Breast epithelium (tissue), 4 donors: ENCODE measurements at regions not wholly inside any gene's neighbourhood (a gene's known extent, or its start where the extent isn't known, plus 50 kb on each side); places are given as distances from the start of the nearest gene placed in this dataset.

Experiments
- DNase-seq, 2 donors: peaks; one replicate each; pipeline ENCODE4 v3.0.0-alpha.2; 2019; ENCODE audit warnings: low spot score in 2 of 2
- H3K27ac ChIP-seq, 2 donors: fragments of 200-600 bp; sonication (generic) in 1 of 2; one replicate each; pipeline ENCODE4 v1.5.1; 2016 to 2019; ENCODE audit warnings: mild to moderate bottlenecking in 1 of 2
- H3K27me3 ChIP-seq, 2 donors: fragments of 200-600 bp; sonication (generic) in 1 of 2; one replicate each; pipeline versions ENCODE4 v1.5.1 to v1.6.0; 2017 to 2019; ENCODE audit warnings: control low read depth in 1 of 2, mild to moderate bottlenecking in 1 of 2
- H3K36me3 ChIP-seq: fragments of 200-600 bp; one replicate; pipeline ENCODE4 v1.5.1; 2019
- H3K4me1 ChIP-seq, 2 donors: fragments of 200-600 bp; sonication (generic); one replicate each; pipeline ENCODE4 v1.5.1; 2016 to 2019; ENCODE audit warnings: control low read depth in 1 of 2
- H3K4me3 ChIP-seq, 3 donors: fragments of 200-600 bp; sonication (generic); 1 replicate in 2 of 3; 2 replicates in 1 of 3; pipeline ENCODE4 v1.5.1; 2016 to 2019; ENCODE audit warnings: mild to moderate bottlenecking in 3 of 3, moderate library complexity in 2 of 3
- H3K9me3 ChIP-seq, 2 donors: fragments of 200-600 bp; sonication (generic) in 1 of 2; one replicate each; pipeline ENCODE4 v1.5.1; 2016 to 2019; ENCODE audit warnings: control low read depth in 1 of 2
- CTCF ChIP-seq, 3 donors: fragments of 450-650 bp; IDR thresholded peaks; one replicate each; pipeline ENCODE4 v1.5.1; 2016 to 2017; ENCODE audit warnings: antibody characterized with exemption in 3 of 3, mild to moderate bottlenecking in 3 of 3, moderate library complexity in 3 of 3
- POLR2A ChIP-seq: fragments of 450-650 bp; IDR thresholded peaks from one replicate; pipeline ENCODE4 v1.6.1; 2016; ENCODE audit warnings: antibody characterized with exemption, mild to moderate bottlenecking, moderate library complexity
- POLR2AphosphoS5 ChIP-seq, 3 donors: sonication (generic); formaldehyde crosslinking; IDR thresholded peaks; one replicate each; pipeline ENCODE4 v1.6.1; 2017; ENCODE audit warnings: antibody characterized with exemption in 3 of 3
- intact Hi-C: fragments of 100-400 bp; cut with DNase I; formaldehyde crosslinking; loops from one replicate; pipeline ENCODE4 v1.15.1; 2023; ENCODE audit warnings: low total_unique reads

- Histone ChIP-seq H3K9me3 (no peaks in the 10 kb centered on the region), H3K4me1 (no peaks in the 10 kb centered on the region)
- TF ChIP-seq POLR2A (no peak), CTCF (IDR thresholded peaks at IDR 0.05) (no peak), POLR2AphosphoS5 (IDR thresholded peaks at IDR 0.05) (no peak)
Observed at GRCh38 chr1:189646066-189646465, 831.6 kb downstream of the BRINP3 start.

GRCh38 chr1:189654906-189655305 lies 822.8 kb downstream of the BRINP3 start:
- no peak overlapping the region for H3K4me3 ChIP-seq
- intact Hi-C loops: no loop called here

More at GRCh38 chr1:189646066-189646465, 831.6 kb downstream of the BRINP3 start:
- DNase-seq: no peak
- intact Hi-C loops: no loop called here
- no peaks in the 10 kb centered on the region for H3K36me3 ChIP-seq
- H3K4me3 ChIP-seq: no peak overlapping the region
- H3K27me3 ChIP-seq: no peaks in the 10 kb centered on the region
- H3K27ac ChIP-seq: no peak overlapping the region

GRCh38 chr1:189656628-189657530 lies 820.8 kb downstream of the BRINP3 start:
- intact Hi-C loops: no loop called here
- H3K27me3 ChIP-seq: no peaks in the 10 kb centered on the region
- H3K27ac ChIP-seq: no peak overlapping the region
- no peaks in the 10 kb centered on the region for H3K36me3 ChIP-seq
- H3K9me3 ChIP-seq: no peaks in the 10 kb centered on the region
- no peak for TF ChIP-seq CTCF (IDR thresholded peaks at IDR 0.05)
- no peak for TF ChIP-seq POLR2A
- no peak for TF ChIP-seq POLR2AphosphoS5 (IDR thresholded peaks at IDR 0.05)
- DNase-seq: no peak
- H3K4me3 ChIP-seq: no peak overlapping the region
- no peaks in the 10 kb centered on the region for H3K4me1 ChIP-seq

More at GRCh38 chr1:189654906-189655305, 822.8 kb downstream of the BRINP3 start:
- TF ChIP-seq POLR2AphosphoS5 (IDR thresholded peaks at IDR 0.05) (no peak), CTCF (IDR thresholded peaks at IDR 0.05) (no peak), POLR2A (no peak)
- no peaks in the 10 kb centered on the region for H3K4me1 ChIP-seq
- H3K27me3 ChIP-seq: no peaks in the 10 kb centered on the region
- no peak overlapping the region for H3K27ac ChIP-seq
- H3K9me3 ChIP-seq: no peaks in the 10 kb centered on the region
- no peaks in the 10 kb centered on the region for H3K36me3 ChIP-seq
- no peak for DNase-seq

- Histone ChIP-seq H3K27ac (no peak overlapping the region), H3K9me3 (no peaks in the 10 kb centered on the region), H3K4me1 (no peaks in the 10 kb centered on the region), H3K36me3 (no peaks in the 10 kb centered on the region), H3K4me3 (no peak overlapping the region), H3K27me3 (no peaks in the 10 kb centered on the region)
- DNase-seq: no peak
- no peak for TF ChIP-seq CTCF (IDR thresholded peaks at IDR 0.05)
- TF ChIP-seq POLR2AphosphoS5 (IDR thresholded peaks at IDR 0.05): no peak
- TF ChIP-seq POLR2A: no peak
- intact Hi-C loops: no loop called here
Observed at GRCh38 chr1:189657715-189658114, 819.9 kb downstream of the BRINP3 start.

GRCh38 chr1:189658381-189658780 lies 819.3 kb downstream of the BRINP3 start:
- H3K4me3 ChIP-seq: no peak overlapping the region
- no peak for TF ChIP-seq CTCF (IDR thresholded peaks at IDR 0.05)
- TF ChIP-seq POLR2AphosphoS5 (IDR thresholded peaks at IDR 0.05): no peak
- no peak for TF ChIP-seq POLR2A
- H3K9me3 ChIP-seq: no peaks in the 10 kb centered on the region
- no peaks in the 10 kb centered on the region for H3K4me1 ChIP-seq
- no peaks in the 10 kb centered on the region for H3K27me3 ChIP-seq
- H3K27ac ChIP-seq: no peak overlapping the region
- no peaks in the 10 kb centered on the region for H3K36me3 ChIP-seq
- intact Hi-C loops: no loop called here
- no peak for DNase-seq
